ENCODE measurements at regions not wholly inside any gene's neighbourhood (a gene's known extent, or its start where the extent isn't known, plus 50 kb on each side); places are given as distances from the start of the nearest gene placed in this dataset.

GRCh38 chr14:41393512-41393911, 213.2 kb upstream of the LRFN5 start:
- H3K4me3 ChIP-seq = no peak overlapping the region
- H3K4me1 ChIP-seq = no peaks in the 10 kb centered on the region
- H3K27me3 ChIP-seq = no peaks in the 10 kb centered on the region
- H3K27ac ChIP-seq = no peak overlapping the region
- no peaks in the 10 kb centered on the region for H3K9me3 ChIP-seq
- DNase-seq = no peak
- H3K36me3 ChIP-seq = no peaks in the 10 kb centered on the region
- TF ChIP-seq CTCF (IDR thresholded peaks at IDR 0.05) (no peak), POLR2A (IDR thresholded peaks at IDR 0.05) (no peak)
- intact Hi-C loops (cut with DNase I) = no loop called here
- WGBS, 2 donors = 78 to 96% methylated on average over 6 of the region's 6 CpGs

GRCh38 chr14:41392226-41392625, 214.4 kb upstream of the LRFN5 start:
- intact Hi-C loops (cut with DNase I) = no loop called here
- Histone ChIP-seq H3K27ac (no peak overlapping the region), H3K4me1 (no peaks in the 10 kb centered on the region), H3K4me3 (no peak overlapping the region), H3K36me3 (no peaks in the 10 kb centered on the region), H3K9me3 (no peaks in the 10 kb centered on the region), H3K27me3 (no peaks in the 10 kb centered on the region)
- no peak for DNase-seq
- 75 to 81% methylated on average over 6 of the region's 6 CpGs for WGBS, 2 donors
- TF ChIP-seq POLR2A (IDR thresholded peaks at IDR 0.05) (no peak), CTCF (IDR thresholded peaks at IDR 0.05) (no peak)

DNA sequence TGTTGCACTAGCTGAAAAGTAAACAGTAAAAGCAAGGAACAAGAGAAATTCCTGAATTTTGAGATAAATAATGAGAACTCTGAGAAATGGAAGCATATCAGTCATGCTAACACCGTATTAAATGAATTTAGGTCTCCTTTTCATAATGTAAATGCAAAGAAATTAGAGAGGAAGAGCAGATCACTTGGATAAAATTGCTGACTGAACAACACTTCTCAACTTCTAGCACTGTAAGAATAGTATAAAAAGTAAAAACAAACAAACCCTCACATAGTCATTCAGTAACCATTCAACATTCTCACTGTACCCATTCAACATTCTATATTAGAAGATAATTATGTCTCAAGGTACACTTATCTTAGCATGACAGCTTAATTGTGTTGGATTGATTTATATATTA, 217.3 kb upstream of the LRFN5 start:
- Histone ChIP-seq H3K4me3 (no peak overlapping the region), H3K27me3 (no peaks in the 10 kb centered on the region), H3K36me3 (no peaks in the 10 kb centered on the region), H3K27ac (no peak overlapping the region), H3K9me3 (no peaks in the 10 kb centered on the region), H3K4me1 (no peaks in the 10 kb centered on the region)
- TF ChIP-seq CTCF (IDR thresholded peaks at IDR 0.05) (no peak), POLR2A (IDR thresholded peaks at IDR 0.05) (no peak)
- WGBS, 2 donors = 48 to 62% methylated on average over 1 of the region's 1 CpG
- DNase-seq = no peak
- intact Hi-C loops (cut with DNase I) = no loop called here

DNA sequence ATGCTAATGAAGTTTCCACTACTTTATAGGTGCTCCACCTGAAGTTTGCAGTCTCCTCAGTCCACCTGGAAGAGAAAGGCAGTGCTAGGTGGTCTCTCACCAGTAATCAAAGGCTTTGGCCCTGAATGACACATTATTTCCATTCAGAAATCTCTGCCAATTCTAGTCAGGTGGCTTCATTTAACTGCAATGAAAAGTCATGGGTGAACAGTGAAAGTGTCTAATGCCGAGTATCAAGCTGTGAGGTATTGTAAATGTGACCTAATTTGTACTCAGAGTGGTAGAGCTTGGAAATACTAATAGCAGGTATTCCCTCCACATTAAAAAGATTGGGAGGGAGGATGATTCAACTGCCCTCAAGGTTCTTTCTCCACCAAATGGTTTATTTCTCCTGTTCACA, 220.9 kb upstream of the LRFN5 start:
- Histone ChIP-seq H3K4me1 (no peaks in the 10 kb centered on the region), H3K27ac (no peak overlapping the region), H3K9me3 (no peaks in the 10 kb centered on the region), H3K36me3 (no peaks in the 10 kb centered on the region), H3K27me3 (no peaks in the 10 kb centered on the region), H3K4me3 (no peak overlapping the region)
- intact Hi-C loops (cut with DNase I) = no loop called here
- no peak for DNase-seq
- WGBS, 2 donors = 67 to 82% methylated on average over 1 of the region's 1 CpG
- no peak for TF ChIP-seq CTCF (IDR thresholded peaks at IDR 0.05)
- no peak for TF ChIP-seq POLR2A (IDR thresholded peaks at IDR 0.05)

DNA sequence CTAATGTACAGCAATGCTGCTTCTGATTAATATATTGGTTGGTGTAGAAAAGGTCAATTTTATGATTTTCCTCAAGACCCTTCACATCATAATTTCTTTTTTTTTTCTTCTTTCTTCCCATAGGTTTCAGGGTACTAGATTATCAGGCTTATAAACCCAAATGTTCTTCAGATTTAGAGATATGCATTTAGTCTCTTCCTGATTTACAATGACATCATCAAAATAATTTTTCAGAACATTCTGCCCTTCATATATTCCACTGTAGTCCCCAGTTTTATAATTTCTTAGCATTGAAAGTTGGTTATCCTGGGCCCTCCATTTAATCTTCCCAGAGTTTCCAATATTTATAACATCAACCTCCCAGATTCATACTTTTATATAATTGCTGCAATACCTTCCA, 226.7 kb upstream of the LRFN5 start:
- TF ChIP-seq POLR2A (IDR thresholded peaks at IDR 0.05) (no peak), CTCF (IDR thresholded peaks at IDR 0.05) (no peak)
- no peak for DNase-seq
- Histone ChIP-seq H3K36me3 (no peaks in the 10 kb centered on the region), H3K9me3 (no peaks in the 10 kb centered on the region), H3K4me3 (no peak overlapping the region), H3K4me1 (no peaks in the 10 kb centered on the region), H3K27me3 (no peaks in the 10 kb centered on the region), H3K27ac (no peak overlapping the region)
- intact Hi-C loops (cut with DNase I) = no loop called here
